IPS-18a (cell line): ENCODE measurements at regions not wholly inside any gene's neighbourhood (a gene's known extent, or its start where the extent isn't known, plus 50 kb on each side); places are given as distances from the start of the nearest gene placed in this dataset.

Experiments
- H3K27ac ChIP-seq: one replicate; pipeline ENCODE4 v1.5.1; 2013; ENCODE audit warnings: low read length
- H3K27me3 ChIP-seq: one replicate; pipeline ENCODE4 v1.6.1; 2013; ENCODE audit warnings: mild to moderate bottlenecking, low read length; ENCODE audit not compliant: control insufficient read depth, insufficient read depth
- H3K36me3 ChIP-seq: one replicate; pipeline ENCODE4 v1.6.1; 2013; ENCODE audit warnings: low read depth, low read length; ENCODE audit not compliant: control insufficient read depth
- H3K4me1 ChIP-seq: one replicate; pipeline ENCODE4 v1.6.1; 2013; ENCODE audit warnings: low read depth, low read length; ENCODE audit not compliant: control insufficient read depth
- H3K4me3 ChIP-seq: one replicate; pipeline ENCODE4 v1.5.1; 2013; ENCODE audit warnings: low read length
- H3K9ac ChIP-seq: one replicate; pipeline ENCODE4 v1.6.1; 2013; ENCODE audit warnings: mild to moderate bottlenecking, low read length, moderate library complexity
- H3K9me3 ChIP-seq: one replicate; pipeline ENCODE4 v1.6.1; 2013; ENCODE audit warnings: low read depth, low read length; ENCODE audit not compliant: control insufficient read depth

DNA sequence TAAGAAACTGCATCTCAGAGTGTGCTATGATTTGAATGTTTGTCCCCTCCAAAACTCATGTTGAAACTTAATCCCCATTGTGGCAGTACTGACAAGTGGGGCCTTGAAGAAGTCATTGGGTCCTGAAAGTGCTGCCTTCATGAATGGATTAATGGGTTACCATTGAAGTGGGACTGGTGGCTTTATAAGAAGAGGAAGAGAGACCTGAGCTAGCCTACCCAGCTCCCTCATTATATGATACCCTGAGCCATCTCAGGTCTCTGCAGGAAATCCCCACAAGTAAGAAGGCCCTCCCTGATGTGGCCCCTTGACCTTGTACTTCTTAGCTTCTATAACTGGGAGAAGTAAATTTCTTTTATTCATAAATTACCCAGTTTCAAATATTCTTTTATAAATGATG, 526.8 kb downstream of the XIRP2 start:
- H3K27me3 ChIP-seq: no peaks in the 10 kb centered on the region

DNA sequence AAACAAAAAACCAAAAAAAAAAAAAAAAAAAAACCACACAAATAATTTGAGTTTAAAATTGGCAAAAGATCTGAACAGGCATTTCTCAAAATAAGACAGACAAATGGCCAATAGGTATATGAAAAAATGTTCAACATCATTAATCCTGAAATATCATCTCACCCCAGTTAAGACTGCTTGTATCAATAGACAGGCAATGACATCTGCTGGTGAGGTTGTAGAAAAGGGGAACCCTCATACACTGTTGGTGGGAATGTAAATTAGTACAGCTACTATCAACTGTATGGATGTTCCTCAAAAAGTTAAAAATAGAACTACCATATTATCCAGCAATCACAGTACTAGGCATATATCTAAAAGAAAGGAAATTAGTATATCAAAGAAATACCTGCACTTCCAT, 523.1 kb downstream of the XIRP2 start:
- Histone ChIP-seq H3K36me3 (no peaks in the 10 kb centered on the region), H3K4me1 (peaks cover 8% of the 10 kb centered on the region), H3K27ac (no peak overlapping the region), H3K9ac (no peak overlapping the region), H3K27me3 (no peaks in the 10 kb centered on the region), H3K9me3 (peaks cover 2% of the 10 kb centered on the region), H3K4me3 (no peak overlapping the region)

More for the DNA sequence above, 526.8 kb downstream of the XIRP2 start:
- Histone ChIP-seq H3K4me3 (no peak overlapping the region), H3K9ac (no peak overlapping the region), H3K36me3 (no peaks in the 10 kb centered on the region), H3K4me1 (peaks cover 4% of the 10 kb centered on the region), H3K9me3 (peaks cover 2% of the 10 kb centered on the region), H3K27ac (no peak overlapping the region)

DNA sequence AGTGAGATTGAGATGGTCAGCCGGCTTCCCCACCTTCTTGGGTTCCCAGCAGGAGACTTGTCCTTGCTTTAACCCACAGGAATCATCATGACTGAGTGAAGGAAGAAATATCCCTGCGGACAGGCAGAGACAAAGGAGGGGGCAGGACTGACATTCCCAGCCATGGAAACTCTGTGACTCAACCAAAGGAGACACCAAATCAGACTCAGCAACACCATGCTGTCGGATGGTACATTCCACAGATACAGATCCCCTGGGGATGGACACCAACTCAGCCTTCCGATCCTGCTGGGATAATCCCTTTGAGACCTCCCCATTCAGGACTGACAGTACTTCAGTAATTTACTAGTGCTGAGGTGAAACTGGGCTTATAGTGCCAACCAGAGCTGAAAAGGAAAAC, 518.3 kb downstream of the XIRP2 start:
- Histone ChIP-seq H3K4me1 (peaks cover 24% of the 10 kb centered on the region), H3K9me3 (no peaks in the 10 kb centered on the region), H3K36me3 (no peaks in the 10 kb centered on the region), H3K4me3 (peak overlapping the region; percentile 43), H3K27ac (peak overlapping the region; percentile 7), H3K9ac (no peak overlapping the region), H3K27me3 (no peaks in the 10 kb centered on the region)

DNA sequence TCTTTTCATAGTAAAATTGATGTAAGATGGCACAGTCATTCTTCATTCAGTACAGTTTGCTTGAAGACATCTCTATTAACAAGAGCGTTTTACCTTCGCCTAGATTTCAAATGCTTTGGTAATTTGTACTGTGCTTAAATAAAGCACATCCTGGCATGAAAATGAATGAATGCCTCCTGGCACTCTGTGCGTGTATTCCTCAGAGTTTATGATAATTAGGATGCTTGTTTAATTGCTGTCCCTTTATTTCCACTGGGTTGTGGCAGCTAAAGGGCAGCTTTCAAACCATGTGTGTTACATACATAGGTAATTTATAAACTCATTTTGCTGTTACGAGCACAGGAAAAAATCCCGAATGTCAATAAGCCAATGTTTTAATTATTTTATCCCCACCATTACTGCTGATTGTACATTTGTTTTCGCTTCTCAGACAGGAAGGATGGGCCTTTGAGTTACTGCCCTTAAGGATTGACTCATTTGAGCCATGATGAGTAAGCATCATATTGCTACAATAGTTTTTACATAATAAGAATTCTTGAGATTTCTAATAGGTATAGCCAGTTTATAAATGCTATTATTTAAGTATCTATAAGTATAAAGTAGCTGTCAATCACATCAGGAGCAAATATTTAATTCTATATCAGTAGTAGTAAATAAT, 516.5 kb downstream of the XIRP2 start:
- Histone ChIP-seq H3K9me3 (no peaks in the 10 kb centered on the region), H3K27me3 (no peaks in the 10 kb centered on the region), H3K4me1 (peaks cover 24% of the 10 kb centered on the region), H3K9ac (no peak overlapping the region), H3K4me3 (no peak overlapping the region), H3K27ac (no peak overlapping the region), H3K36me3 (no peaks in the 10 kb centered on the region)

DNA sequence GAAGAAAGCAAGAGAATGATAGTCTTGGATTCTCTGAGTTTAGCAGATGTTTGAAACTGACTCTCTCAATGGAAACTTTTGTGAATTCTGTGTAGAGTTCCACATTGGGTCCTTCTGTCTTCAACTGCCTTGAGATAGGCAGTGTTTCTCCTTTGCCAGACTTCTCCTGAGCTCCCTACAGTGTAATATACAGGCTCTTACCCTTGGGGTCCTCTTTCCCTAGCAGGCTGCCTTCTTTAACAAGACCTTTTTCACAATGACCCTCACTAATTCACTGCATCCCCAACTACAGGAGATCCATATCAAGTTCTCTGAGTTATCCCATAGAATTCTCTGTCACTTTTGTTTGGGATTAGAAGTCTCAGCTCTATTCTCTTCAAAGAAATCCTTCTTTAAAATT, 513.0 kb downstream of the XIRP2 start:
- H3K9ac ChIP-seq: no peak overlapping the region
- no peaks in the 10 kb centered on the region for H3K9me3 ChIP-seq
- H3K4me1 ChIP-seq: peaks cover 28% of the 10 kb centered on the region
- H3K27me3 ChIP-seq: no peaks in the 10 kb centered on the region
- H3K27ac ChIP-seq: no peak overlapping the region
- no peaks in the 10 kb centered on the region for H3K36me3 ChIP-seq
- no peak overlapping the region for H3K4me3 ChIP-seq

- Histone ChIP-seq H3K9ac (no peak overlapping the region), H3K36me3 (no peaks in the 10 kb centered on the region), H3K9me3 (no peaks in the 10 kb centered on the region), H3K27ac (no peak overlapping the region), H3K27me3 (no peaks in the 10 kb centered on the region), H3K4me1 (peaks cover 26% of the 10 kb centered on the region), H3K4me3 (no peak overlapping the region)
Observed at GRCh38 chr2:167400546-167400945, 512.3 kb downstream of the XIRP2 start.

GRCh38 chr2:167398873-167399272, 510.6 kb downstream of the XIRP2 start:
- H3K4me1 ChIP-seq: peaks cover 25% of the 10 kb centered on the region
- no peaks in the 10 kb centered on the region for H3K27me3 ChIP-seq
- no peak overlapping the region for H3K4me3 ChIP-seq
- no peak overlapping the region for H3K9ac ChIP-seq
- no peak overlapping the region for H3K27ac ChIP-seq
- no peaks in the 10 kb centered on the region for H3K36me3 ChIP-seq
- H3K9me3 ChIP-seq: no peaks in the 10 kb centered on the region

GRCh38 chr2:167388901-167389300, 500.6 kb downstream of the XIRP2 start:
- Histone ChIP-seq H3K4me3 (peak overlapping the region; percentile 21), H3K27me3 (no peaks in the 10 kb centered on the region), H3K27ac (no peak overlapping the region), H3K4me1 (peaks cover 45% of the 10 kb centered on the region), H3K9ac (no peak overlapping the region), H3K36me3 (no peaks in the 10 kb centered on the region), H3K9me3 (no peaks in the 10 kb centered on the region)

DNA sequence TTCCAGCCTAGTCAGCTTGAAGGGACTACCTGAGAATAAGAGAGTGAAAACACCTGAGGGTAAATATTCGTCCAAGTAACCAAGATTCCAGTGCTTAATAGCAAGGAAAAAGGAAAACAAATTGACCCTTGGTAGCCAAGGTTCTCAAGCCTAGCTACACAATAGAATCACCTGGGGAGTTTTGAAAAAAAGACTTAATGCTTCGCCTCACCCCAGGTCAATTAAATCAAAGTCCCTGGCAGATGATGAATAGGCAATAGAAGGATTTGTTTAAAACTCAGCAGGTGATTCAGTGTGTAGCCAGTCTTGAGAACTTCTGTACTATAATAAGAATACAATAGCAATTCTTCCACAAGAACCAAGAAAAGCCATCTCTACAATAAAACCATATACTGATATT, 500.2 kb downstream of the XIRP2 start:
- Histone ChIP-seq H3K4me3 (peak overlapping the region; percentile 21), H3K36me3 (no peaks in the 10 kb centered on the region), H3K27ac (no peak overlapping the region), H3K9me3 (no peaks in the 10 kb centered on the region), H3K27me3 (no peaks in the 10 kb centered on the region), H3K9ac (no peak overlapping the region), H3K4me1 (peaks cover 49% of the 10 kb centered on the region)

DNA sequence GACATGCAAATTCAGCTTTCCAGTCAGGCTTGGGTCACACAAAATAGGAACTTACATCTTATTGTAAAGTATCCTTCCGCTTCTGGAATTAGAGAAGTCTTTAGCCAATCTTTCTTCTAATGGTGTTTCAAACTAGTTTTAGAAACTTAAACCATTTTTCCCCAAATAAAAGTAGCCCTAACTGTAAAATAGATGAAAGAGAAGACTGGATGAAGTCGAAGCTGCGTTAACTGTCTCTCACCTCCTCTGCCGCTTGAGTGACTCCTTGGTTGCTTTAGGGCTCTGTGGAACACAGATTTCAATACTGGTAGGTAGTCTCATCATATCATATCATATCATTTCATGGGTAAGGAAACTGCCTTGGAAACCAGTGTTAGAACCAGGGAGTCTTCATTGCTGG, 498.4 kb downstream of the XIRP2 start:
- Histone ChIP-seq H3K4me3 (no peak overlapping the region), H3K4me1 (peaks cover 65% of the 10 kb centered on the region), H3K9me3 (no peaks in the 10 kb centered on the region), H3K27ac (no peak overlapping the region), H3K36me3 (no peaks in the 10 kb centered on the region), H3K9ac (no peak overlapping the region), H3K27me3 (no peaks in the 10 kb centered on the region)

DNA sequence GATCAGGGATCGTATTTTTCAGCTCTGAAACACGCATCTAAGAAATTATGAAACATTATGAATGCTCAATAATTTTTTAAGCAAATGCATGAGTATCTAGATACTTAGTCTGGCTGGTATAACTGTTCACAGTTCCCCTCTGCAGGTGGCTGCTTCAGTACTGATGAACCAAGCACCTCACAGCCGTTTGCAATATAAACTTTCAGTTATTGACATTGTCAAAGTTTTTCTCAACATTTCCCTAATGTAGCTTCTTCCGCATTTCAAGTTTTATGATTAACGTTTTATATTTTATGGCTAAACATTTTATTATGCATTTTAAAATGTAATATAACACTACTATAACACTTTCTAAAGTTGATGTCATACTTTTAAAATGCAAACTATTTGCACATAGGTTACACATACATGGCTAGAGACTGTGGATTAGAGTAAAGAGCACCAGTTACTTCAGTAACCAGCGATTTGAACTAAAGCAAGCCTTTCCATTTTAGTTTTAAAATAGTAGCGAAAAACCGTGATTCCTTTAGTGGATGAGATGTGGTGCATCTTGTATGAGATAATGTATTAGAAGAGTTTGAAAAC, 495.4 kb downstream of the XIRP2 start:
- H3K27ac ChIP-seq: no peak overlapping the region
- H3K27me3 ChIP-seq: no peaks in the 10 kb centered on the region
- no peak overlapping the region for H3K4me3 ChIP-seq
- H3K36me3 ChIP-seq: no peaks in the 10 kb centered on the region
- H3K9ac ChIP-seq: no peak overlapping the region
- no peaks in the 10 kb centered on the region for H3K9me3 ChIP-seq
- H3K4me1 ChIP-seq: peaks cover 66% of the 10 kb centered on the region

DNA sequence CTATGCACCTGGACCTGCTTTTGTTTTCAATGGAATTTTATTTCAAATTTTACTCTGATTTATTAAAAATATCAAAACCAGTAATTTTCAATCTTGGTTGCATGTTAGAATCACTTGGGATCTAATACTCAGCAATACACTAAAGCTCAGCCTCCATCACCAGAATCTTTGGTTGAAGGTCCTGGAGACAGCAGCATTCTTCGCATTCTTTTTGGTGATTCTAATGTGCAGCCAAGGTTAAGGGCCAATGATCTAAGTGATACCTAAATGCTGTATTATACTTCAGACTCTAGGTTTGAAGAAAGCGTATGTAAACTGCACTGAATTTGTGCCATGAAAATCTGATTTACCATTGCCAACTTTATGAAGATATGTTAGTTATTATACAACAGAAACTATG, 493.1 kb downstream of the XIRP2 start:
- no peaks in the 10 kb centered on the region for H3K36me3 ChIP-seq
- no peaks in the 10 kb centered on the region for H3K9me3 ChIP-seq
- peaks cover 43% of the 10 kb centered on the region for H3K4me1 ChIP-seq
- no peak overlapping the region for H3K9ac ChIP-seq
- H3K27ac ChIP-seq: no peak overlapping the region
- H3K27me3 ChIP-seq: no peaks in the 10 kb centered on the region
- no peak overlapping the region for H3K4me3 ChIP-seq
